ENCODE measurements at regions not wholly inside any gene's neighbourhood (a gene's known extent, or its start where the extent isn't known, plus 50 kb on each side); places are given as distances from the start of the nearest gene placed in this dataset.
A peak's percentile ranks its signal among the peaks of the same experiment; 100 is the strongest.

DNA sequence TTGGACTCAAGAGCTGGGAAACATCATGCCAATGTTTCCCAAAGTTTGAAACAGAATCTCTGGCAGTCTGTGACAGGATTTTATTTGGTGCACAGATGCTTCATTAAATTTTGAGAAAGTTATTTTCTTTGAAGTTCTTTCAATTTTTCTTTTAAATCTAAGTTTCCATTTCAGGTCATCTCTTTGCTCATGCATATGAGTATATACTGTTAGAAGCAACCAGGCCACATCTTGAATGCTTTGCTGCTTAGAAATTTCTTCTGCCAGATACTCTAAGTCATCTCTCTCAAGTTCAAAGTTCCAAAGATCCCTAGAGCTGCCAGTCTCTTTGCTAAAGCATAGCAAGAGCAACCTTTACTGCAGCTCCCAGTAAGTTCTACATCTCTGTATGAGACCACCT lies 59.1 kb upstream of the CCDC28A start:
- DNase-seq (ENCODE audit: low spot score): no peak

DNA sequence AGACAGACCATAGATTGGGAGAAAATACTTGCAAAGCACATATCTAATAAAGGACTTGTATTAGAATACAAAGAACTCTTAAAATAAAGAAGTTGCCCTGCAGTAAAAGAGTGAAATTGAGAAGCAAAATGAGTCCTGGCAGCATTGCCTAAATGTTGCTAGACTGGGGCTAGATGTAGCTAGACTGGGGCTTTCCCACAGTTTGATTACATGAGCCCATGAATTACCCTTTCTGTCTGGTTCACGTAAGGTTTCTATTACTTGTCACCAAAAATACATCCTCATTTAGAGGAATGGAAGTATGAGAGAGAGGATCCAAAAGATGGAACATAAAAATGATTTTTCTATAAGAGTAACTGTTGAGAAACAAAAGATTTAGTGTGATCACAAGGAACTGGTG lies 57.6 kb upstream of the CCDC28A start:
- no peak for DNase-seq (ENCODE audit: low spot score)

DNA sequence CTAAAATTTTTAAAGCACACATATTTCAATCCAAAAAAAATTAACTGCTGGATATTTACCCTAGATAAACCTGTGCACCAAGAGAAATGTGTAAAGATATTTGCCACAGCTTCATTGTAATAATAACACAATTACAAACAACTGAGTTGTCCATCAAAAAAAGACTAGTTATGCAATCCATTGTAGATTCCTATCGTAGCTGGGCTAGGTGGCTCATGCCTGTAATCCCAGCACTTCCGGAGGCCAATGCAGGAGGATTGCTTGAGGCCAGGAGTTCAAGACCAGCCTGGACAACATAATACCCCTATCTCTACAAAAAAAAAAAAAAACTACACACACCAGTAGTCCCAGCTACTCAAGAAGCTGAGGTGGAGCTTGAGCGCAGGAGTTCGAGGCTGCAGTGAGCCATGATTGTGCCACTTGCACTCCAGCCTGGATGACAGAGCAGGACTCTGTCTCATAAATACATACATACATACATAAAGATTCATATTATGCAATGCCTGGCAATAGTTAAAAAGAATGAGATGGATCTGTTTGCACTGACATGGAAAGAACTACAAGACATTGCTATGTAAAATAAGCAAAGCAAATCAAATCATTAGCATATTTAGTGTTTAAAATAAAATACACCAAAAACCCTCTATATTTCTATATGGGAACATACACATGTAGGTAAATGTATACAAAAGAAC lies 56.5 kb upstream of the CCDC28A start:
- no peak for DNase-seq (ENCODE audit: low spot score)

DNA sequence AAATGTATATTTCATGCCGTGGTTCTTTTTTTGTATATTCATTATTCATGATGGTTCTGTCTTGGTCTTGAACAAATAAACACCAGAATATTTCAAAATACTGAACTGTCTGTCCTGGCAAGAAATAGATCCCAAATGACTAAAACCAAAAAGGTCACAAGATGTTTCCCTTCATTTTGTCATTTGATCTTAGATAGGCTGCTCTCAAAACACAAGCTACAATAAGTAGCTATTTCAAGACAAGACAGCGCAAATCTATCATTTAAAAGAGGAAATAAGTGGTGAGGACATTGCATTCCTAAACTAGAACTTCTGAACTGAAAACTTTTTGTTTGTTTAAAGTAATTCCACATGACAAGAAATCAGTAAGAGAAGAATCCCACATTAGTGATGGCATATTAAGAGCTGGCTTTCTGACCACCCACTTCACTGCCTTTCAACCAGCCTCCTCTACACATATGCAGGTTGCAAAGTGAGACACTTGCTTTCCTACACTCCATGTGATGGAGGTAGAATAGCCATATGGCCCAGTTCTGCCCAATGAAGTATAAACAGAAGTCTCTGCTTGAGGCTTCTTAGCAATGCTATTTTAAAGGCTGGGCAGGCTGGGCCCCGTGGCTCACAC lies 54.4 kb upstream of the CCDC28A start:
- peak; percentile 7 for DNase-seq (ENCODE audit: low spot score)

DNA sequence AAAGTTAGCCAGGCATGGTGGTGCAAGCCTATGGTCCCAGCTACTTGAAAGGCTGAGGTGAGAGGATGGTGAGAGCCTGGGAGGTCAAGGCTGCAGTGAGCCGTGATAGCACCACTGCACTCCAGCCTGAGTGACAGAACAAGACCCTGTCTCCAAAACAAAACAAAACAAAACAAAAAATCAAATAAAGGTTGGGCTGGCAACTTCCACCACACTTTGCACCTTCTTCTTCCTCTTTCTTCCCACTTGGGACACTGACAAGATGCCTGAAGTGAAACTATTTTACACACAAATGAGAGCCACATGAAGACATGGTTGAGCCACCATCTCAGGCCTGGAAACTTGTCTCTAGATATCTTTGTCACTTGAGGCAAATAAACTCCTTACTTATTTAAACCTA lies 53.8 kb upstream of the CCDC28A start:
- peak; percentile 6 for DNase-seq (ENCODE audit: low spot score)

DNA sequence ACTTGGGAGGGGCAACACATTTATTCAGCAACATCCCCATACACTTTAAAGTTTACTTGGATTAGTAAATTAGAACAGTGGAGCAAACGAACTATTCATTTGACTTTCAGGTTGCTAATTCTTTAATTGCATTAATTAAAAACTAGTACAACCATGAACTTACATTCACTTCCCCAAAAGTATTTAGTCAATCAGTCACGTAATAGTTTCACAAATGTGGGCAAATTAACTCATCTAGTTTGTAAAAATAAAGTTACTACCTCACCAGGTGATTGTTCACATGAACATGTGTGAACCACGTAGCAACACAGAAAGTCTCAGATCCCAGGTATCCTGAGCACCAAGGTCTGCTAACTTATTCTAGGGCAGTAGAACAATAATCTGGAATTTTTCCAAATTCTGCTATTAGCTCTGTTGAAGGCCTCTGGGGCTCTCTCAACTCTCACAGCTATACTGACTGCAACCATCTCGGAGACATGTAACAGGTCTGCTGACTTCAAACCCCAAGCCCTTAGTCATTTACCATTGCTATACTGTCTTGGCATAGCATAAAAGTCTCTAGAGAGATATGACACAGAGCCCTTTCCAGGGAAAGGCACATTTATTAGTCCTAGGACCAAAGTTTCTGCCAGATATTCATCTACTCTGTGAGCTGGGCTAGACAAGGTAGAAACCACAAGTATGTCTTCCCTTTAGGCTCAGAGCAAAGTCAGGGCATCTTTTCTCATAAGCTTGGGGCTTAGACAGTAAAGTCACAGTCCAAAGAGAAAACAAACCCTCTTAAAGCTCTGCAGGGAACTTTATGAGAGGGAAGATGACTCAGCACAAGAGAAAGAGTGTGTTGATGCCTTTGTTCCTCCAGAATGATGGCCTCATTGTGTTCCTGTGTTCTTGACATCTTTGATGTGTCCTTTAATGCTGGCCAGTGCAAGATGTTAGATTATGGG lies 50.9 kb upstream of the CCDC28A start:
- DNase-seq (ENCODE audit: low spot score): peak; percentile 26

Data from globus pallidus (tissue), 1 donor.